Rectal smooth muscle tissue (tissue), 1 donor: ENCODE measurements at regions not wholly inside any gene's neighbourhood (a gene's known extent, or its start where the extent isn't known, plus 50 kb on each side); places are given as distances from the start of the nearest gene placed in this dataset.
A peak's percentile ranks its signal among the peaks of the same experiment; 100 is the strongest.
"Not testable (repeated sequence)": the region's sequence is repeated elsewhere in the genome, so short reads cannot be mapped to it uniquely, and the experiment has no call there.

ENCODE experiments used
- H3K27ac ChIP-seq: one replicate; pipeline ENCODE4 v1.7.0; 2013; ENCODE audit warnings: low read depth, low read length, inconsistent platforms
- H3K27me3 ChIP-seq: one replicate; pipeline ENCODE4 v1.7.0; 2013; ENCODE audit warnings: low read length; ENCODE audit not compliant: control insufficient read depth, insufficient read depth
- H3K36me3 ChIP-seq: one replicate; pipeline ENCODE4 v1.7.0; 2013; ENCODE audit warnings: low read length; ENCODE audit not compliant: control insufficient read depth, insufficient read depth
- H3K4me1 ChIP-seq: one replicate; pipeline ENCODE4 v1.7.0; 2013; ENCODE audit warnings: low read length; ENCODE audit not compliant: control insufficient read depth, insufficient read depth
- H3K4me3 ChIP-seq: one replicate; pipeline ENCODE4 v1.7.0; 2013; ENCODE audit warnings: low read length
- H3K9ac ChIP-seq: one replicate; pipeline ENCODE4 v1.7.0; 2013; ENCODE audit warnings: low read length

- Histone ChIP-seq H3K36me3 (no peaks in the 10 kb centered on the region), H3K9ac (no peak overlapping the region), H3K4me1 (peaks cover 2% of the 10 kb centered on the region), H3K4me3 (peak overlapping the region; percentile 49), H3K27ac (no peak overlapping the region), H3K27me3 (no peaks in the 10 kb centered on the region)
These were observed 65.0 kb upstream of the TMEM45B start for GRCh38 chr11:129750343-129751292.

GRCh38 chr11:129751511-129751910, 64.1 kb upstream of the TMEM45B start:
- H3K27ac ChIP-seq, result no peak overlapping the region
- no peak overlapping the region for H3K4me3 ChIP-seq
- H3K27me3 ChIP-seq, result no peaks in the 10 kb centered on the region
- H3K36me3 ChIP-seq, result no peaks in the 10 kb centered on the region
- H3K4me1 ChIP-seq, result peaks cover 2% of the 10 kb centered on the region
- no peak overlapping the region for H3K9ac ChIP-seq

GRCh38 chr11:129763569-129763968, 52.1 kb upstream of the TMEM45B start:
- not testable (repeated sequence) for H3K4me1 ChIP-seq, H3K27me3 ChIP-seq, H3K36me3 ChIP-seq, H3K9ac ChIP-seq, H3K4me3 ChIP-seq, H3K27ac ChIP-seq

GRCh38 chr11:129764204-129764603, 51.4 kb upstream of the TMEM45B start:
- H3K36me3 ChIP-seq, H3K4me3 ChIP-seq, H3K9ac ChIP-seq, H3K27me3 ChIP-seq, H3K4me1 ChIP-seq, H3K27ac ChIP-seq: not testable (repeated sequence)
